Activated CD8-positive, alpha-beta memory T cell treated with anti-CD3 and anti-CD28 coated beads for 24 hours (primary cell): ENCODE measurements at regions not wholly inside any gene's neighbourhood (a gene's known extent, or its start where the extent isn't known, plus 50 kb on each side); places are given as distances from the start of the nearest gene placed in this dataset.
A peak's percentile ranks its signal among the peaks of the same experiment; 100 is the strongest.
"Not testable (repeated sequence)": the region's sequence is repeated elsewhere in the genome, so short reads cannot be mapped to it uniquely, and the experiment has no call there.

Experiments used
- DNase-seq: peaks from one replicate; pipeline ENCODE4 v3.0.0-alpha.2; 2020

GRCh38 chr6:25127076-25127837 lies 151.9 kb upstream of the CARMIL1 start:
- DNase-seq: no peak

- DNase-seq: no peak
Observed at GRCh38 chr6:25130518-25130917, 148.7 kb upstream of the CARMIL1 start.

GRCh38 chr6:25132934-25133333 lies 146.2 kb upstream of the CARMIL1 start:
- no peak for DNase-seq

- DNase-seq: no peak
Observed at GRCh38 chr6:25133568-25133967, 145.6 kb upstream of the CARMIL1 start.

GRCh38 chr6:25136854-25137253 lies 142.3 kb upstream of the CARMIL1 start:
- no peak for DNase-seq

- no peak for DNase-seq
Observed at GRCh38 chr6:25137480-25137879, 141.7 kb upstream of the CARMIL1 start.

- peak; percentile 70 for DNase-seq
Observed at GRCh38 chr6:25137916-25138232, 141.3 kb upstream of the CARMIL1 start.

GRCh38 chr6:25138233-25138933 lies 140.8 kb upstream of the CARMIL1 start:
- DNase-seq: peak; percentile 87

- DNase-seq: no peak
Observed at GRCh38 chr6:25138934-25139415, 140.2 kb upstream of the CARMIL1 start.

GRCh38 chr6:25139608-25140007 lies 139.6 kb upstream of the CARMIL1 start:
- not testable (repeated sequence) for DNase-seq

- no peak for DNase-seq
Observed at GRCh38 chr6:25142506-25142905, 136.7 kb upstream of the CARMIL1 start.

- no peak for DNase-seq
Observed at GRCh38 chr6:25144919-25145318, 134.3 kb upstream of the CARMIL1 start.

GRCh38 chr6:25147223-25147622 lies 132.0 kb upstream of the CARMIL1 start:
- DNase-seq: no peak

- DNase-seq: no peak
Observed at GRCh38 chr6:25150031-25150430, 129.1 kb upstream of the CARMIL1 start.

GRCh38 chr6:25150863-25151262 lies 128.3 kb upstream of the CARMIL1 start:
- DNase-seq: no peak

GRCh38 chr6:25153079-25153478 lies 126.1 kb upstream of the CARMIL1 start:
- no peak for DNase-seq

GRCh38 chr6:25154034-25154596 lies 125.1 kb upstream of the CARMIL1 start:
- DNase-seq: no peak

- no peak for DNase-seq
Observed at GRCh38 chr6:25155211-25155610, 124.0 kb upstream of the CARMIL1 start.

- DNase-seq: no peak
Observed at GRCh38 chr6:25156123-25156522, 123.1 kb upstream of the CARMIL1 start.

- DNase-seq: no peak
Observed at GRCh38 chr6:25157183-25157582, 122.0 kb upstream of the CARMIL1 start.

- DNase-seq: no peak
Observed at GRCh38 chr6:25157842-25158241, 121.3 kb upstream of the CARMIL1 start.

- DNase-seq: not testable (repeated sequence)
Observed at GRCh38 chr6:25160134-25160533, 119.0 kb upstream of the CARMIL1 start.

- DNase-seq: no peak
Observed at GRCh38 chr6:25165177-25165576, 114.0 kb upstream of the CARMIL1 start.

GRCh38 chr6:25165800-25166199 lies 113.4 kb upstream of the CARMIL1 start:
- no peak for DNase-seq
